Hypothalamus (tissue), 51 donors: ENCODE measurements at regions not wholly inside any gene's neighbourhood (a gene's known extent, or its start where the extent isn't known, plus 50 kb on each side); places are given as distances from the start of the nearest gene placed in this dataset.
"Not testable (repeated sequence)": the region's sequence is repeated elsewhere in the genome, so short reads cannot be mapped to it uniquely, and the experiment has no call there.

Experiments
- DNase-seq, 51 donors: peaks; one replicate each; lab custom pipeline; 2025; lab: John Stamatoyannopoulos, UW

GRCh38 chr9:38342532-38342931, 50.0 kb upstream of the ALDH1B1 start:
- no peak for DNase-seq

- DNase-seq: no peak
Observed at GRCh38 chr9:38342096-38342495, 50.4 kb upstream of the ALDH1B1 start.

DNA sequence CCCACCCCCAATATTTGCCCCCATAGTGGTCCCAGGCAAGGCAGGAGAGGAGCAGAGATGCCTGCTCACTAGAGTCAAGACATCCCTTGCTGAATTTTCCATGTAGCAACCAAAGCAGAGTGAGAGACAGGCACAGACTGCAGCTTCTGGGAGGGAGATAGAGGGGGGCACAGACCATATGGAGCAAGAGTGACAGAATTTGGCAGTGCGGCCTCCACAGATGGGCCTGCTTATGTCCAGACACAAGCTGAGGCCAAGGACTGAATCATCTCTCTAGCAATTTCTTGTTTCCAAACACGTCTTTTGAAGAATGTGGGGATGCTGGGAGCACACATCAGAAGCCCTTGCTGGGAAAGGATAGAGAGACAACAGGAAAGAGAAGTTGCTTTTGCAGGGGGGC, 53.0 kb upstream of the ALDH1B1 start:
- DNase-seq: no peak

DNA sequence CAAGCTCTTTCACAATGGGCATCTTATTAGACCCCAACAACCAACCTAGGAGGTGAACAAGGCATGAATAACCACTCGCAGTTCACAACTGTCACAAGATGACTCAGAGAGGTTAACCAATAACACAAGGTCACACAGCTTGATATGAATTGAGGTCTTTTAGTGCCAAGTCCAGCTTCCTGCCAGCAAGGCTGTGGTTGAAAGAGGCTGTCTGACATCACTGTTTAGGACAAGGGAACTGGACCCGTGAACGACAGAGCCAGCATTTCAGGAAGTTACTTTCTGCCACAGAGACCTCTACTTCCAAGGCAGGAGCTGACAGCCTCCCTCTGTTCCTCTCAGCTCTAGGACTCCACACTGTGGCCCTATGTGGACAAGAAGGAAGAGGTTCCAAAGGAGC, 53.4 kb upstream of the ALDH1B1 start:
- DNase-seq: no peak

DNA sequence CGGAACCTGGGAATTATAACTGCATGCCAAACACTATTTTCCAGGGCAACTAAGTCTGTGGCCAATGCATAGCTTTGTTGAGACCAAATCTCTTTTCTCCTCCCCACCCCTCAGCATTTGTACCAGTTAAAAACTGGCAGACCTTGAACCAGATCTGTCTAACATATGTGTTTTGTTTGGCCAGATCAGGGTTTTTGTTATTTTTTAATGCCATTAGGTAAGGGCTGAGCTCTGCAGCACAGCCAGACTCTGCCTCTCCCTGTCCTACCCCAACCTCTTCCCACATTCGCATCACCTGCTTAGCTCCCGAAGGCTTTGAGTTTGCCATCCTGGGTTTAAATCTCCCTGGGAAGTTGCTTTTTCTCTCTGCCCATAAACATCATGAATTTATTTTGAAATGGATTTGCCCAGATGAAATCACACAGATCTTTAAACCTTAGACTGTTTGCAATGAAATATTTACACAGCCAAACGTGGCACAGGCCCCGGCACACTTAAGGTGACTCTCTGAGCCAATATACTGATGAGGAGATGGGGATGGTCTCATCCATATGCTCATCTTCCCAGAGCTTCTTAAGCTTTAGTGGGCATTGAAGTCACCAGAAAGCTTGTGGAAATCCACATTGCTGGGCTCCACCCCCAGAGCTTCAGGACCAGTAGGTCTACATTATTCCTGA, 54.0 kb upstream of the ALDH1B1 start:
- no peak for DNase-seq

DNA sequence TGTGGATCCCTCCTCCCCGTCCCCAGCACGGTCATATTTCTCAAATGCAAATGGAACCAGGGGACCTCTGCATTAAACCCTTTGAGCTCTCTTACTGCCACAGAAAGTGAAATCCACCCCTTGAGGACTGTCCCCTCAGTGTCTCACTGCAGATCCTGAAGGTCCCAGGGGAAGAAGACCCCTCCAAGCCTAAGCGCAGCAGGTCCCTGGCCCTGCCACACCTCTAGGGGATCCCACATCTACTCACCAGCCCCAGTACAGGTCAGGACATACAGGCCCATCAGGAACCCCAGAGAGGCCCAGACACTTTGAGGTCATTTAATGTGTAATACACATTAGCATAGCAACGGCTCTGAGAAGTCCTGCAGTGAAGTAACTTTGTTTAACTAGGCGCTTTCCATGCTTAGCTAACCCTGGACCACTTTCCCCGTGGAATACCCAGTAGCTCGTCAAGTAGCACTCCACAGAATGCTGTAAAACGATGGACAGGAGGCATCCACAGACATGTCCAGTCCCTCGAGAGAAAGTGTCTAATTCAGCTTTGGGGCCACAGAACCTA, 54.7 kb upstream of the ALDH1B1 start:
- DNase-seq: no peak

DNA sequence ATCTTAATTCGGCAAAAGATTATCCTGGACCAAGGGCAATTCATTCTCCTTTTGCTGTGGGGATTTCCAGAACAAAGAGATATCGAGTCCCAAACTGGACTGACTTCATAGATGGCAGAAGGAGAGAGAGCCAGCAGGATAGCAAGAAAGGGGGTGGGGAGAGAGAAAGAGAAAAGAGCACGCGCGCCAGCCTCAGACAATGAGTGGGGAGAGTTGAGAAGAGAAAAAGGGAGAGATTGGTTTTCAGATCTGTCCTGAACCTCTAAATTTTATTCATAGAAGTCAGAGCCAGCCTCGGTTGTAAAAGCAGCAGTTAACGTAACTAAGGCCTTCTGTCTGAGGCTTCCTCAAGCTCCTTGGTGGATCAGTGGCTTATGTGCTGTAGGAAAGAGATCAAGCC, 55.3 kb upstream of the ALDH1B1 start:
- no peak for DNase-seq

DNA sequence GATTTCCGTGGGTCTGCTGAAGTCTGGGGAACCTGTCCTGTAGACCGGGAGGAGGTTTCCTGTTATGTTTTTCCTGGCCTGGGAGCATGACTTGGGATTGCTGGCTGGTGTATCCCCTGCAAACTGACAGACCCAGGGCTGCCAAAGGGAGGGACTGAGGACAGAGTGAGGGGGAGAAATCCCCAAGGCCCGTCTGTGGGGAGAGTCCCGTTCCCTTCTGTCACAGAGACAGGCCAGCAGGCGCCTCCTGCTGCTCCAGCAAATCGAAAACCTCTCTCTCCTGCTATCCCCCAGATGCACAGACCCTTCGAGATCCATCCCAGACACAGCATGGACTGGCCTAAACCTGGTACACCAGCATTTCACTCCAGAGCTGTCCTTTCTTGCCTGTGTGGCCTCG, 56.2 kb upstream of the ALDH1B1 start:
- no peak for DNase-seq

DNA sequence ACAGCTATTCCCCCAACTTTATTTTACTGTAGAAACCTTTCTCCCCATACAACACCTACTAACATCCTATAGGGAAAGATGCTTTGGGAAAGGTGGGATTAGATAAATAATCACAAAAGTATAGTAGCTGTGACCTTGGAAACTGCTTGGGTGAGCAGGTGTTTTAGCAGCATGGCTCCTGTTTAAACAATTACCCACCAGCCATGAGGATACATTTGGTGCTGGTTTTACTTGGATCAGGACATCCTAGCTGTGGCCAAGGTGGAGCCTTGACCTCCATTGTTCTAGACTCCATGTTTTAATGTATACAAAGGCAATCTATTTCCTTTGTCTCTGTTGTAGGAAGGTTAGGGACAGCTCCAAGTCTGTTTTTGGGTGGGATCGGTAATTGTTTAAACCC, 56.8 kb upstream of the ALDH1B1 start:
- no peak for DNase-seq

DNA sequence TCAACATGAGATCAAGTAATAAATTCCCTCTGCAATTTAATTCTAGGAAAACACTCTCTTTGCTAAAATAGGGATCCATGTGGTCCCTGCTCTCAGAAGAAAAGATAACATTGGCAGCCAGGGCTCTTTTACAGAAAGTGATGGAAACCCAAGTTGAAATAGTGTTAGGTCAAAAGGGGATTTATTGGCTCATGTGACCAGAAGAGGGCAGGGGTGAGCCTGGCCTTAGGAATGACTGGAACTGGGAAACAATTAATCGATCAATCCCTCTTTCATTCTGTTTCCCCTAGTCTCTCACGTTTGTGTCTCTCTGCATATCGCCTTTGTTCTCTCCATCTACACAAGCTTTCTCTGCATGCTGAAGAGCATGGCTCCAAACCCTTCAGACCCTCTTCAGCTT, 58.3 kb upstream of the ALDH1B1 start:
- DNase-seq: no peak

DNA sequence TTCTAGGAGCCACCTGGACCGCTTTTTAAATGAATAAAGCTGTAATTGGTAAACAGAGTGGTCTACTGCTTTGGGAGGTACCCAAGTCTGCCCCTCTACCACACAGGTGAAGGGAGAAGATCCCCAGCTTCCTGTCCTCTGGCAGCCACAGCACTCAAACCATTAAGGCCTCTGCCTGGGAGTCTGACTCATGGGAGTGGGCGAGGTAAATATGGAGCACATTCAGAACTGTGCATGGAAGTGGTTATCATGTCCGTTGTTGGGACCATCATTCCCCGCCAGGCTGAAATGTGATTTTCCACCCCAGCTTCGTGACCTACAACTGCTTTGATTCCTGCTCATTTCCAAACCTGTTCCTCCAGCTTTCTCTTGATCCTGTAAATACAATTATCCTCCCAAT, 59.5 kb upstream of the ALDH1B1 start:
- peak in 1 of 51 donors; percentile 10 for DNase-seq

DNA sequence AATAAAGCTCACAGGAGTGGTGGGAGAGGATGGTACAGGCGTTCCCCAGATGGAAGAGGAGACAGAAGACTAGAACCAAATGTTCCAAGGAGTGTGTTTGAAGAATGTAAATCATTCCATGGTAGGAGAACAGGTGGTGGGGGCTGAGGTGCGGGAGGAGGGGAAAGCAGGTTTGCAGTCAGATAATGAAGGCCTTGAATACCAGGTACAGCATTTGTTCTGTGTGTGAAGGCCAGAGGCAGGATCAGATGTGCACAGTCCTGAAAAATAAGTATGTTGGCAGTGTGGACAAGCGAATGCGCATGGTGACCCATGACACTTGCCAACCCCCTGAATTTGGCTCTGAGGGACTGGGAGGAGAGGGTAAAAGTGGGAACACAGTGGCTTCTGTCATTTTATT, 59.9 kb upstream of the ALDH1B1 start:
- DNase-seq: no peak

- DNase-seq: no peak
Observed at GRCh38 chr9:38331141-38331540, 61.4 kb upstream of the ALDH1B1 start.

DNA sequence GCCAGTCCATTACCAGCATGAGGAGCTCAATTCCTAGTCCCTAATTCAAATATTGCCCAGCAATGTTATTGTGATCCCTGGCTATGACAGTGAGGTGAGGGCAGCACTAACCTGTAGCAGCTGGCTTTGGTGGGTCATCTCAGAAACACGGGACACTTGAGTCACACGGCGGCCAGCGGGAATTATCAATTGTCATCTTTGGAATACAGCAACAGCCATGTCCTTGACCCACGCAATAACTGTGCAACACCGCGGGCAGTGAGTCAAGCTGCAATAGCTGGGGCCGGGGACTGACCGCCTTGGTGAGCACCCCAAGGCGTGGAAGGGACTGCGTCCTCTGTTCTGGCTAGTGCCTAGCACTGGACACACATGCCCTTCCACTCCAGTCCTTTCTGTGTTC, 62.5 kb upstream of the ALDH1B1 start:
- no peak for DNase-seq

- DNase-seq: no peak
Observed at GRCh38 chr9:38328765-38329164, 63.7 kb upstream of the ALDH1B1 start.

DNA sequence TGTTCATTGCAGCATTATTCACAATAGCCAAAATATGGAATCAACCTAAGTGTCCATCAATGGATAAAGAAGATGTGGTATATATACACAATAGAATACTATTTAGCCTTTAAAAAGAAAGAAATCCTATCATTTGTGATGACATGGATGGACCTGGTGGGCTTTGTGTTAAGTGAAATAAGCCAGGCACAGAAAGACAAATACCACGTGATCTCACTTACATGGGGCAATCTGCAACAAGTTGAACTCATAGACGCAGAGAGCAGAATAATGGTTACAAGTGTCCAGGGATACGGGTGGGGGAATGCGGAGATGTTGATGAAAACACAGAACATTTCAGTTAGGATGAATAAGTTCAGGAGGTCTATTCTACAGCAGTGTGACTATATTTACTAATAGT, 66.4 kb upstream of the ALDH1B1 start:
- DNase-seq: no peak

- DNase-seq: not testable (repeated sequence)
Observed at GRCh38 chr9:38324213-38324612, 68.3 kb upstream of the ALDH1B1 start.

GRCh38 chr9:38322937-38323336, 69.6 kb upstream of the ALDH1B1 start:
- DNase-seq: no peak

- no peak for DNase-seq
Observed at GRCh38 chr9:38319496-38320173, 72.9 kb upstream of the ALDH1B1 start.

GRCh38 chr9:38318759-38319495, 73.6 kb upstream of the ALDH1B1 start:
- DNase-seq: no peak

- DNase-seq: no peak
Observed at GRCh38 chr9:38316166-38316780, 76.2 kb upstream of the ALDH1B1 start.
